Lower leg skin (tissue), 4 donors: ENCODE measurements at regions not wholly inside any gene's neighbourhood (a gene's known extent, or its start where the extent isn't known, plus 50 kb on each side); places are given as distances from the start of the nearest gene placed in this dataset.
"Not testable (repeated sequence)": the region's sequence is repeated elsewhere in the genome, so short reads cannot be mapped to it uniquely, and the experiment has no call there.

ENCODE experiments used
- DNase-seq, 2 donors: peaks; one replicate each; pipeline ENCODE4 v3.0.0-alpha.2; 2019; ENCODE audit warnings: low spot score in 2 of 2
- H3K4me3 ChIP-seq: fragments of 200-600 bp; sonication (generic); 2 replicates; pipeline ENCODE4 v1.5.1; 2017; ENCODE audit warnings: mild to moderate bottlenecking, low read depth; ENCODE audit not compliant: poor library complexity, severe bottlenecking
- CTCF ChIP-seq, 3 donors: fragments of 450-650 bp; IDR thresholded peaks; one replicate each; pipeline ENCODE4 v1.5.1; 2016; ENCODE audit warnings: antibody characterized with exemption in 3 of 3, mild to moderate bottlenecking in 3 of 3, moderate library complexity in 2 of 3
- POLR2A ChIP-seq, 2 donors: fragments of 450-650 bp; IDR thresholded peaks; one replicate each; pipeline ENCODE4 v1.6.1; 2016 to 2017; ENCODE audit warnings: antibody characterized with exemption in 2 of 2, mild to moderate bottlenecking in 1 of 2, moderate library complexity in 1 of 2
- WGBS, 2 donors: methylation state at CpG; one replicate each; pipeline ENCODE4 v1.1.5; 2018; 5-methylcytosine and 5-hydroxymethylcytosine counted together
- intact Hi-C: fragments of 100-400 bp; cut with DNase I; formaldehyde crosslinking; loops from one replicate; pipeline ENCODE4 v1.15.0; 2023; ENCODE audit warnings: low total_unique reads

DNA sequence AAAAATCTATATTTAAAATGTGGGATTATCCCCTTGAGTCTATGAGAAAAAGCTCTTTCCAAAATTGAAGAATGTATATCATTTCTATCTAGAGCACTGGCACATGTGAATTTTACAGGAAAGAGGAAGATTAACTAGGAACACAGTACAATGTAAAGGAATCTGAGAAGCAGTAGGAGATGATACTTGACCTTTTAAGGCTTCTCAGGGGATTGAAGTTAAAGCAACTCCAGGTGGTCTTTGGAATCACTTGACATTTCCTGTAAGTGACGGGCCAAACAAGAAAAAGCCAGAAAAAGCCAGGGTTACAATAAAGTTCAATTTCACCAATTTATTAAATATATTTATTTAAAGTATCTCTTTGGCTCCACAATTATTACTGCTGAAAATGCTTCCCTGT lies 1373.9 kb downstream of the OLFM4 start:
- 83 to 85% methylated on average over 1 of the region's 1 CpG for WGBS, 2 donors
- no peak for DNase-seq
- intact Hi-C loops: no loop called here
- TF ChIP-seq POLR2A (IDR thresholded peaks at IDR 0.05) (no peak), CTCF (IDR thresholded peaks at IDR 0.05) (no peak)
- H3K4me3 ChIP-seq: no peak overlapping the region

GRCh38 chr13:54415753-54416366 lies 1387.2 kb downstream of the OLFM4 start:
- H3K4me3 ChIP-seq: no peak overlapping the region
- WGBS, 2 donors: 86 to 92% methylated on average over 5 to 6 of the region's 6 CpGs
- peak in 1 of 2 donors; percentile 56 for DNase-seq
- TF ChIP-seq CTCF (IDR thresholded peaks at IDR 0.05): no peak
- intact Hi-C loops: no loop called here

DNA sequence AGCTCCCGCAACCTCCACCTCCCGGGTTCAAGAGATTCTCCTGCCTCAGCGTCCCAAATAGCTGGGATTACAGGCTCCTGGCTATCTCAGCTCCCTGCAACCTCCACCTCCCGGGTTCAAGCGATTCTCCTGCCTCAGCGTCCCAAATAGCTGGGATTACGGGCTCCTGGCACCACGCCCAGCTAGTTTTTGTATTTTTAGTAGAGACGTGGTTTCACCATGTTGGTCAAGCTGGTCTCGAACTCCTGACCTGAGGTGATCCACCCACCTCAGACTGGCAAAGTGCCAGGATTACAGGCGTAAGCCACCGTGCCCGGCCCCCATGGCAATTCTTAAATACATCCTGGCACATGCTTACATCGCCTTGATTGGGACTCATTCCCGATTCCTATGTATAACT lies 1394.3 kb downstream of the OLFM4 start:
- intact Hi-C loops, H3K4me3 ChIP-seq: not testable (repeated sequence)
- peak in 1 of 2 donors; percentile 68 for DNase-seq
- 87 to 88% methylated on average over 14 to 15 of the region's 15 CpGs for WGBS, 2 donors

DNA sequence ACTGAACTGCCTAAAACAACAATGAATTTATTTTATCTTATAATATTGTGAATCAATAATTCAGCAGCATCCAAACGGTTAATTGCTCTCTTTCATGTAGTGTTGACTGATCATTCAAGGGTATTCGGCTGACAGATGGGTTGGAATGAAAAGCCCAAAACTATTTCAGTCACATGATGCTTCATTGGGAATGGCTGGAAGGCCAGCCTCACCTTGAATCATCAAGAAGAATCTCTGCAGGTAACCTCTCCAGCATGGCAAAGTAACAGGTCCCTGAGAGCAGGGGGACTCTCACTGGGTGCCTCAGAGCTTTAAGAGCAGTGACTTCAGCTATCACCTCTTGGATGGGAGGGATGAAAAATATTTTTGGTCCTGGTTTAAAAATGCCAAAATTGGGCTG lies 1395.7 kb downstream of the OLFM4 start:
- 60 to 67% methylated on average over 2 of the region's 2 CpGs for WGBS, 2 donors
- no peak for DNase-seq
- H3K4me3 ChIP-seq: no peak overlapping the region
- TF ChIP-seq CTCF (IDR thresholded peaks at IDR 0.05) (no peak), POLR2A (IDR thresholded peaks at IDR 0.05) (no peak)
- intact Hi-C loops: no loop called here

DNA sequence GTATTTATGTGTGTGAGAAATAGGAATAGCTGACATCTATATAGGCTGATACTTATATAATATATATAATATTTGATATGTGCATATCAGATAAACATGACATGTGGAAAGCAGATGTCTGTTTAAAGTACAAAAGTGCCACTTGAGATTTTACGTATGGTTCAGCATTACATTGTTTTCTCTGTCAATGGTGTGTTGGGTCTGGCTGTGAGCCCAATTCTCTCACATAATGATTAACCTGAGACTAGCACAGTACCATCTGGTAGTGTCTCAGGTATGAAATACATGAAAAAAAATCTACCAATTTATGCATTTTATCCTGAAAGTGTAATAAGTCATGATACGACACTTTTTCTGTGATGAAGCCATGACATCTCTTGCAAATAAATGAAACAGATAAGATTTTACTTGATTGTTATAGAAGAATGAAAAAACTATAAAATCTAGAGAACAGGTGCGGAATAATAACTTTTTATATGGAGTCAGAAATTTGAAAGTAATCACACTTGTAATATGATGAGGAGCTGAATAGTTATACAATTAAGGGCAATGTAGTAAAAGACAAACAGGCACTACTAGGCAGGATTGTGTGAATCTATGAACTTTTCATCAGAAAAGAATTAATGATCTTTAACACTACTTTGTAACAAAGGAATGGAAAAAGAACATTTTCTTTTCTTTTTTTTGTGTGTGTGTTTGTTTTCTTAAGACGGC lies 1405.0 kb downstream of the OLFM4 start:
- no peak overlapping the region for H3K4me3 ChIP-seq
- WGBS, 2 donors: 76 to 90% methylated on average over 4 of the region's 4 CpGs
- DNase-seq: no peak
- intact Hi-C loops: no loop called here
- TF ChIP-seq CTCF (IDR thresholded peaks at IDR 0.05): no peak

DNA sequence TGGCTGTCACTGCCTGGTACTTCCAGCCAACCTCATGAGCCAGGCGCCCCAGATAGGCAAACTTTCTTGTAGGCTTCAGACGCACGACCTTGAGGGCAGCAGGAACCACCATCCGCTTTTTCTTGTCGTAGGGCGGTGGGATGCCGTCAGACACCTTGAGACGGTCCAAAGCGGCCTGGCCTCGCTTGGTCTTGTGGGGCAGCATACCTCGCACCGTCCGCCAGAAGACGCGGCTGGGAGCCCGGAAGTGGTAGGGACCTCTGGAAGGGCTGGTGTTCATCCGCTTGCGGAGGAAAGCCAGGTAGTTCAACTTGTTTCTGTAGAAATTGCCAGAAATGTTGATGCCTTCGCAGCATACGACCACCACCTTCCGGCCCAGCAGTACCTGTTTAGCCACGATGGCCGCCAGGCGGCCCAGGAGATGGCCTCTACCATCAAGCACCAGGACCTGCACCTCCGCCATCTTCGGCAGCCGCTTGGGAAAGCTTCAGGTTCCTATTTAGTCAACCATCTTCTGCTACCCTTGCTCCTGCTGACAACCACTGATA lies 1412.3 kb downstream of the OLFM4 start:
- 91 to 98% methylated on average over 11 of the region's 27 CpGs for WGBS, 2 donors
- intact Hi-C loops, H3K4me3 ChIP-seq: not testable (repeated sequence)

DNA sequence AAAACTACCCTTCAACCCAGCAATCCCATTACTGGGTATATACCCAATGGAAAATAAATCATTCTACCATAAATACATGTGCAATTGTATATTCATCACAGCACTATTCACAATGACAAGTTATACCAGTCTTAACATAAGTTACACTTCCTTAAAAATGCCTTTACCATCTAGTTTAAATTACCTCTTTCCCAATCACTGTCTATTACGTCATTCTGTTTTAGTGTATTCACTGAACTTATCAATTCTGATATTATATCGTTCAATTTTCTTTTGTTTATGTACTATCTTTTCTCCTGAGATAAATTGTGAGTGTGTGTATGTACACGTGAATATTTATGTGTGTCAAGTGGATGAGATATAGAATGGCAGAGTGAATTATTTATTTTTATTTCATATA lies 1416.8 kb downstream of the OLFM4 start:
- no peak for DNase-seq
- no peak overlapping the region for H3K4me3 ChIP-seq
- WGBS, 2 donors: 86 to 87% methylated on average over 3 of the region's 3 CpGs
- intact Hi-C loops: no loop called here
- TF ChIP-seq CTCF (IDR thresholded peaks at IDR 0.05) (no peak), POLR2A (IDR thresholded peaks at IDR 0.05) (no peak)

More for the DNA sequence above, 1412.3 kb downstream of the OLFM4 start:
- not testable (repeated sequence) for DNase-seq
